ENCODE measurements at regions not wholly inside any gene's neighbourhood (a gene's known extent, or its start where the extent isn't known, plus 50 kb on each side); places are given as distances from the start of the nearest gene placed in this dataset.

- H3K27me3 ChIP-seq (ENCODE audit: insufficient read depth in 3 of 3, low read length in 2 of 3): no peaks in the 10 kb centered on the region
- H3K36me3 ChIP-seq (ENCODE audit: insufficient read depth in 1 of 2, low read depth in 1 of 2): no peaks in the 10 kb centered on the region
- no peak overlapping the region for H3K27ac ChIP-seq
- ATAC-seq (no peak), DNase-seq (no peak)
- intact Hi-C loops (cut with DNase I): no loop called here
- WGBS, 3 donors: 63 to 72% (median 67%) methylated on average over 7 of the region's 7 CpGs
- no peak overlapping the region for H3K4me3 ChIP-seq
- no peaks in the 10 kb centered on the region for H3K9me3 ChIP-seq
- no peak for TF ChIP-seq CTCF (IDR thresholded peaks at IDR 0.05)
- H3K4me1 ChIP-seq: no peaks in the 10 kb centered on the region
Observed at GRCh38 chr13:79003989-79004898, 345.3 kb upstream of the OBI1 start.

GRCh38 chr13:78999494-78999893 is 340.5 kb upstream of the OBI1 start:
- Histone ChIP-seq H3K9me3 (no peaks in the 10 kb centered on the region), H3K4me1 (no peaks in the 10 kb centered on the region), H3K27me3 (ENCODE audit: insufficient read depth in 3 of 3, low read length in 2 of 3) (no peaks in the 10 kb centered on the region), H3K27ac (no peak overlapping the region), H3K36me3 (ENCODE audit: insufficient read depth in 1 of 2, low read depth in 1 of 2) (no peaks in the 10 kb centered on the region), H3K4me3 (no peak overlapping the region)
- ATAC-seq (no peak), DNase-seq (no peak)
- 85 to 92% (median 85%) methylated on average over 4 of the region's 4 CpGs for WGBS, 3 donors
- no peak for TF ChIP-seq CTCF (IDR thresholded peaks at IDR 0.05)
- intact Hi-C loops (cut with DNase I): no loop called here

GRCh38 chr13:78998630-78999315 is 339.8 kb upstream of the OBI1 start:
- Histone ChIP-seq H3K36me3 (ENCODE audit: insufficient read depth in 1 of 2, low read depth in 1 of 2) (no peaks in the 10 kb centered on the region), H3K9me3 (no peaks in the 10 kb centered on the region), H3K27me3 (ENCODE audit: insufficient read depth in 3 of 3, low read length in 2 of 3) (no peaks in the 10 kb centered on the region), H3K4me1 (no peaks in the 10 kb centered on the region), H3K27ac (no peak overlapping the region), H3K4me3 (no peak overlapping the region)
- TF ChIP-seq CTCF (IDR thresholded peaks at IDR 0.05): no peak
- intact Hi-C loops (cut with DNase I): no loop called here
- WGBS, 3 donors: 51 to 61% (median 57%) methylated on average over 4 of the region's 4 CpGs
- ATAC-seq (no peak), DNase-seq (no peak)

- H3K36me3 ChIP-seq (ENCODE audit: insufficient read depth in 1 of 2, low read depth in 1 of 2): no peaks in the 10 kb centered on the region
- no peaks in the 10 kb centered on the region for H3K27me3 ChIP-seq (ENCODE audit: insufficient read depth in 3 of 3, low read length in 2 of 3)
- 57 to 68% (median 58%) methylated on average over 9 of the region's 9 CpGs for WGBS, 3 donors
- H3K4me3 ChIP-seq: no peak overlapping the region
- TF ChIP-seq CTCF (IDR thresholded peaks at IDR 0.05): no peak
- ATAC-seq (no peak), DNase-seq (no peak)
- no peaks in the 10 kb centered on the region for H3K4me1 ChIP-seq
- H3K27ac ChIP-seq: no peak overlapping the region
- intact Hi-C loops (cut with DNase I): no loop called here
- no peaks in the 10 kb centered on the region for H3K9me3 ChIP-seq
Observed at GRCh38 chr13:78997902-78998629, 339.1 kb upstream of the OBI1 start.
